ENCODE measurements at regions not wholly inside any gene's neighbourhood (a gene's known extent, or its start where the extent isn't known, plus 50 kb on each side); places are given as distances from the start of the nearest gene placed in this dataset.
"Not testable (repeated sequence)": the region's sequence is repeated elsewhere in the genome, so short reads cannot be mapped to it uniquely, and the experiment has no call there.

- Histone ChIP-seq H3K27me3 (no peaks in the 10 kb centered on the region), H3K9me3 (no peaks in the 10 kb centered on the region)
- intact Hi-C loops (cut with DNase I), result no loop called here
These were observed 602.0 kb upstream of the COBL start for GRCh38 chr7:51918581-51918980.

GRCh38 chr7:51901489-51901840 lies 584.9 kb upstream of the COBL start:
- Histone ChIP-seq H3K36me3 (no peaks in the 10 kb centered on the region), H3K9me3 (no peaks in the 10 kb centered on the region), H3K27me3 (no peaks in the 10 kb centered on the region), H3K27ac (no peak overlapping the region), H3K4me1 (ENCODE audit: insufficient read depth) (no peaks in the 10 kb centered on the region), H3K4me3 (no peak overlapping the region)
- intact Hi-C loops (cut with DNase I), result no loop called here
- WGBS, 3 donors, result 91 to 97% (median 97%) methylated on average over 13 of the region's 13 CpGs
- TF ChIP-seq CTCF (IDR thresholded peaks at IDR 0.05), result no peak
- no peak for TF ChIP-seq EP300 (IDR thresholded peaks at IDR 0.05)
- TF ChIP-seq POLR2A (IDR thresholded peaks at IDR 0.05), result no peak
- DNase-seq, result no peak

More at GRCh38 chr7:51918581-51918980, 602.0 kb upstream of the COBL start:
- H3K4me3 ChIP-seq, result no peak overlapping the region
- WGBS, 3 donors, result 31 to 44% (median 32%) methylated on average over 3 of the region's 3 CpGs
- TF ChIP-seq POLR2A (IDR thresholded peaks at IDR 0.05), result no peak
- TF ChIP-seq CTCF (IDR thresholded peaks at IDR 0.05), result no peak
- H3K27ac ChIP-seq, result no peak overlapping the region
- no peaks in the 10 kb centered on the region for H3K36me3 ChIP-seq
- no peak for DNase-seq
- no peaks in the 10 kb centered on the region for H3K4me1 ChIP-seq (ENCODE audit: insufficient read depth)

- H3K27me3 ChIP-seq; DNase-seq; H3K36me3 ChIP-seq; H3K4me1 ChIP-seq (ENCODE audit: insufficient read depth); intact Hi-C loops (cut with DNase I); H3K9me3 ChIP-seq; H3K27ac ChIP-seq; H3K4me3 ChIP-seq: not testable (repeated sequence)
- 96 to 97% (median 96%) methylated on average over 42 of the region's 42 CpGs for WGBS, 3 donors
These were observed 584.3 kb upstream of the COBL start for GRCh38 chr7:51900755-51901488.

- no peaks in the 10 kb centered on the region for H3K27me3 ChIP-seq
- DNase-seq, result no peak
- no peaks in the 10 kb centered on the region for H3K36me3 ChIP-seq
- no peak overlapping the region for H3K27ac ChIP-seq
- WGBS, 3 donors, result 90 to 95% (median 94%) methylated on average over 9 of the region's 9 CpGs
- no peak overlapping the region for H3K4me3 ChIP-seq
- no peaks in the 10 kb centered on the region for H3K4me1 ChIP-seq (ENCODE audit: insufficient read depth)
- no peaks in the 10 kb centered on the region for H3K9me3 ChIP-seq
- intact Hi-C loops (cut with DNase I), result no loop called here
- TF ChIP-seq EP300 (IDR thresholded peaks at IDR 0.05) (no peak), POLR2A (IDR thresholded peaks at IDR 0.05) (no peak), CTCF (IDR thresholded peaks at IDR 0.05) (no peak)
These were observed 583.0 kb upstream of the COBL start for GRCh38 chr7:51899611-51900010.

- Histone ChIP-seq H3K27ac (no peak overlapping the region), H3K27me3 (no peaks in the 10 kb centered on the region), H3K9me3 (no peaks in the 10 kb centered on the region), H3K36me3 (no peaks in the 10 kb centered on the region), H3K4me1 (ENCODE audit: insufficient read depth) (no peaks in the 10 kb centered on the region), H3K4me3 (no peak overlapping the region)
- intact Hi-C loops (cut with DNase I), result no loop called here
- no peak for DNase-seq
- WGBS, 3 donors, result 89 to 92% (median 92%) methylated on average over 1 of the region's 1 CpG
- no peak for TF ChIP-seq EP300 (IDR thresholded peaks at IDR 0.05)
- TF ChIP-seq POLR2A (IDR thresholded peaks at IDR 0.05), result no peak
- TF ChIP-seq CTCF (IDR thresholded peaks at IDR 0.05), result no peak
These were observed 565.8 kb upstream of the COBL start for GRCh38 chr7:51882412-51882811.
